C4-2B (cell line): ENCODE measurements at regions not wholly inside any gene's neighbourhood (a gene's known extent, or its start where the extent isn't known, plus 50 kb on each side); places are given as distances from the start of the nearest gene placed in this dataset.

Experiments used
- H3K27ac ChIP-seq: fragments of 450-650 bp; 2 replicates; pipeline ENCODE4 v1.5.1; 2017
- ZFX ChIP-seq: fragments of 450-650 bp; IDR thresholded peaks from 2 replicates; pipeline ENCODE4 v1.6.1; 2017
- TF ChIP-seq, protein P1 (sequence below): fragments of 450-650 bp; conservative IDR thresholded peaks from 2 replicates; pipeline ENCODE4 v1.5.1; 2017; ENCODE audit warnings: mild to moderate bottlenecking

- no peak overlapping the region for H3K27ac ChIP-seq
- TF ChIP-seq, protein P1, sequence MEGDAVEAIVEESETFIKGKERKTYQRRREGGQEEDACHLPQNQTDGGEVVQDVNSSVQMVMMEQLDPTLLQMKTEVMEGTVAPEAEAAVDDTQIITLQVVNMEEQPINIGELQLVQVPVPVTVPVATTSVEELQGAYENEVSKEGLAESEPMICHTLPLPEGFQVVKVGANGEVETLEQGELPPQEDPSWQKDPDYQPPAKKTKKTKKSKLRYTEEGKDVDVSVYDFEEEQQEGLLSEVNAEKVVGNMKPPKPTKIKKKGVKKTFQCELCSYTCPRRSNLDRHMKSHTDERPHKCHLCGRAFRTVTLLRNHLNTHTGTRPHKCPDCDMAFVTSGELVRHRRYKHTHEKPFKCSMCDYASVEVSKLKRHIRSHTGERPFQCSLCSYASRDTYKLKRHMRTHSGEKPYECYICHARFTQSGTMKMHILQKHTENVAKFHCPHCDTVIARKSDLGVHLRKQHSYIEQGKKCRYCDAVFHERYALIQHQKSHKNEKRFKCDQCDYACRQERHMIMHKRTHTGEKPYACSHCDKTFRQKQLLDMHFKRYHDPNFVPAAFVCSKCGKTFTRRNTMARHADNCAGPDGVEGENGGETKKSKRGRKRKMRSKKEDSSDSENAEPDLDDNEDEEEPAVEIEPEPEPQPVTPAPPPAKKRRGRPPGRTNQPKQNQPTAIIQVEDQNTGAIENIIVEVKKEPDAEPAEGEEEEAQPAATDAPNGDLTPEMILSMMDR = no peak
- TF ChIP-seq ZFX = no peak
Observed at GRCh38 chr5:161047024-161047423, 195.0 kb upstream of the ATP10B start.

DNA sequence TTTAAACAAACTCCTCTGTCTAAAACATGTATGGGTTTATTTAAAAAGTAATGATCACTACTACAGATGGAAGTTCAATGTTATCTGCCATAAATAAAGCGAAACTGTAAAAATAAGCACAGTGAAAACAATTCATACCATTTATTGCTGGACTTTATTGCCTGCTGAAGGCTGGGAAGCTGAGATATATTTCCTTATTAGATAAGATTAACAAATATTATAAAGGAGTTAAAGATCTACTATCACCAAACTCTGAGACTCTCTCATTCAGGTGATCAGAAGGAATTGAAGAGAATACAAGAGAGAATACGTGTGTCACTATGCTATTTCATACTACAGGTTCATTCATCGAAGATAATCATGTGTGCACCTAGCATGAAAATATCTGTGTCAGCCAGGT lies 190.9 kb upstream of the ATP10B start:
- TF ChIP-seq ZFX = no peak
- TF ChIP-seq, protein P1 = no peak
- no peak overlapping the region; the same call in 1 of the 2 replicates for H3K27ac ChIP-seq

DNA sequence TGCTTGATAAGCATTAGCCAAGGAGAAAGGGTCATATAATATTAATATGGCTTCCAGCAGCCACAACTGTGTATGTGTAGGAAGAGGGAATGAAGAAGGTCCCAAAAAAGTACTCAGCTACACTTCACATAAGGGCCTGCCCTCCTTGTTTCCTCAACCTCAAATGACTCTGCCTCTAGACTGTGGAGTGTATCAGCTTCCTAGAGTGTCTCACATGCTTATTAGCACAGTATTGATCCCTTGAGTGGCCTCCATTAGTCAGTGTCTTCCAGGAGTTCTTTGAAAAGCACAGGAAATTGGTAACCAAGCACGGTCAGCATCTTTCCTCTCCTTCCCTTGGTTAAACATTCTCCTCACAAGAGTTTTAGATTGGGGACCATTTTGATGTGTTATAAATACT lies 190.4 kb upstream of the ATP10B start:
- no peak overlapping the region for H3K27ac ChIP-seq
- TF ChIP-seq, protein P1 = no peak
- TF ChIP-seq ZFX = no peak

DNA sequence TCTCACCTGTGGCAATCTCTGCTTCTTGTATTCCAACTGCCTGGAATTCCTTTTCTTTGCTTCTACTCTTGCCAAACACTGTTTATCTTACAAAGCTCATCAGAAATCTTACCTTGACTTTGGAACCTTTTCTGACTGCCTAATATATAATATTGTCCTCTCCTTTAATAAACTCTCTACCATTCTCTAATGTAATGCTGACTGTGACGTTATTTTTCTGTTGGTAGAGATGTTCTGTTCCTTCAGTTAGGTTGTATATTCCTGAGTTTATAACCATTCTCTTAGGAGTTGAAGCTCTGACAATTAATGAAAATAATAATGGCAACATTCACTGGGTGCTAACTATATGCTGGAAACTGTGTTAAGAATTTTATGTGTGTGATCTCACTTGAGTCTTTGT lies 188.8 kb upstream of the ATP10B start:
- no peak for TF ChIP-seq ZFX
- TF ChIP-seq, protein P1 = no peak
- H3K27ac ChIP-seq = no peak overlapping the region

DNA sequence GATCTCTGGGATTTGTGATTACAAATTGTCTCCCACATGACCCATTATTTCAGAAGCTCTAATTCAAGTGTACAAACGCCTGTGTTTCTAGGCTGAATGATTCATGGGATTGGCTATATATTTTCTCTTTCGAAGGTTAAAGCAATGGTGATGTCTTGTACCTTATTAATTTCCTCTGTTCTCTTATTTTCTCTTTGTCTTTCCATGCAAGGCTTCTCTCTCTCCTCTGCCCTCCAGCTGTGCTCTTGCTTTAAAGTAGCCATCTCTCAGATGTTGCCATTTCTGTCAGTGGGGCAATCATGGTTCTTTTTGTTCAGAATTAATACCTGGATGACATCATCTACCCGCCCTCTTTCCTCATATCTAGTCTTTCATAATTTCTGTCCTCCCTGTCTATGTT lies 184.3 kb upstream of the ATP10B start:
- TF ChIP-seq ZFX = no peak
- TF ChIP-seq, protein P1 = no peak
- H3K27ac ChIP-seq = no peak overlapping the region

DNA sequence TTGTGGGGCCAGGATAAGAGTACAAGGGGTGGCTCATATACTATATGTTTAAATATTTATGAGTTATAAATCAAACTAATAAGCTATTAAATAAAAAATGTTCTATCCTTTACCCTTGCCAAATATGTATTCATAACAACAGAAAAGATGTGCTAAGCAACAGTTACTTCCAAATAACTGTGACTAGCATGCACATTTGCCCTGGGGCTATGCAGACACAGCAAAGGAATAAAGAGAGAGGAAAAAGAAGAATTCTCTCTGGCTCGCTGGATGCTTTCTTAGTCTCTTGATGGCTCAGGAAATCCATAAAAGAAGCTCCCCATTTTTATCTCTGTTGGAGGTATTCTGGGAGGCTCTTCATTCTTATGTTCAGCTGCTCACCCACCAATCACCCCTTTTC lies 182.4 kb upstream of the ATP10B start:
- no peak overlapping the region for H3K27ac ChIP-seq
- TF ChIP-seq ZFX = no peak
- TF ChIP-seq, protein P1 = no peak

GRCh38 chr5:161030229-161030628 lies 178.2 kb upstream of the ATP10B start:
- no peak for TF ChIP-seq ZFX
- TF ChIP-seq, protein P1 = no peak
- no peak overlapping the region for H3K27ac ChIP-seq
